GM18867 (cell line): ENCODE measurements at regions not wholly inside any gene's neighbourhood (a gene's known extent, or its start where the extent isn't known, plus 50 kb on each side); places are given as distances from the start of the nearest gene placed in this dataset.
A peak's percentile ranks its signal among the peaks of the same experiment; 100 is the strongest.

Source experiments
- ATAC-seq: cut with Tn5 transposase; IDR thresholded peaks from one replicate; pipeline ENCODE4 v1.9.1; 2021; ENCODE audit warnings: mild to moderate bottlenecking, moderate library complexity; ENCODE audit not compliant: unreplicated experiment

DNA sequence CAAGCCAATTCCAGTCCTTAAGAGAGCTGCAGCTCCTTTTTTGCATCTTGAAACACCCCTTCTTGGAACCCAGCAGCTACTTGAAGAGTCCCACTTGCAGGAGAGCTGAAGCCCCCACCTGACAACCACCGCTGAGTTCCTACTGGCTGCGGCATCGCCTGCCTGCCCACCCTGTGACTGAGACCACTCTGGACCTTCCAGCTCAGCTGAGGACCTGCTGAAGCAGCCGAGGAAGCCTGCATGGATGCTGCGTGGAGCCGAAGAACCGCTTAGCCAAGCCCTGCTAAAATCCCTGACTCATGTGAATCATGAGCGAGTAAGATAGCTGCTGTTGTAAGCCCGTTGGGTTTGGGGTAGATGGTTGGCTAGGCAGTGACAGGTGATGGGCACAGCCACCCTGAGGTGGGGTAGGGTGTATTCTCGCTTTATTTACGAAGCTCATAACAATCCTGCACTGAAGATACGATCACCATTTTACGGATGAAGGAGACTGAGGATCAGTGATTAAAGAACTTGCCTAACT is 78.4 kb downstream of the INHBB start:
- no peak for ATAC-seq

- no peak for ATAC-seq
Observed at GRCh38 chr2:120425014-120425413, 79.1 kb downstream of the INHBB start.

DNA sequence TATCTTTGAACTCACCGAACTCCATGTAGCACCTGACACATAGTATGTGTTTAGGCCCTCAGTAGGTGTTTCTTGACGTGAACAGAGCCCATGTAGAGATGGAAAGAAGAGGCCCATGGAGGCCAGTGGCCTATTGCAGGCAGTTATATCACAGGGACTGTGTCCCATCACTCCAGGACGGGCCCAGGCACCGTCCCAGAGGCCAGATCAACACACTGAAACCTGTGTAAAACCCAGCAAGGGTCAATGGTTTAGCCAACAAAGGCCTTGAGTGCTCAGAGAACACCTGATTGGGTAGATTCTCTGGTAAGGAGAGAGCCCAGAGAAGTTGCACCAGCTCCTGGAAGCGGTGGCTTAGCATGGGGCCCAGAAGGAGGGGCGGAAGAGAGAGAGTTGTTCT is 82.8 kb downstream of the INHBB start:
- ATAC-seq, result no peak

- ATAC-seq, result no peak
Observed at GRCh38 chr2:120429586-120430500, 83.9 kb downstream of the INHBB start.

DNA sequence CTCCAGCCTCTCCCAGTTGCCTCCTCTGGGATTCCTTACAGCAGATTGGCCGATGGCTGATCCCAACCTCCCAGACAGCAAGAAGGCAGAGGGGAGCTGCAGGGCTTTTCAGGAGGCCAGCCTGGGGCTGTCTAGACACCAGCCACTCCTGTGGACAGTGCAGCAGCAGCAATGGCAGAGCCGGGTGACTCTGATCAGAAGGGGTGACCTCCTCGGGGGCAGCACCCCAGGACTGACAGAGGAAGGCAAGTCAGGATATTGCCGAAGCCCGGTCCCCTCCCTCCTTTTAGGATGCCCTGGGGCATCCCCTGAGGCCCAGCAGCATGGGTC is 84.5 kb downstream of the INHBB start:
- no peak for ATAC-seq

GRCh38 chr2:120430957-120431356 is 85.0 kb downstream of the INHBB start:
- ATAC-seq, result no peak

GRCh38 chr2:120431386-120432292 is 85.7 kb downstream of the INHBB start:
- ATAC-seq, result no peak

- no peak for ATAC-seq
Observed at GRCh38 chr2:120432293-120432975, 86.5 kb downstream of the INHBB start.

GRCh38 chr2:120432976-120433815 is 87.3 kb downstream of the INHBB start:
- no peak for ATAC-seq

- ATAC-seq, result no peak
Observed at GRCh38 chr2:120433816-120434290, 87.9 kb downstream of the INHBB start.

DNA sequence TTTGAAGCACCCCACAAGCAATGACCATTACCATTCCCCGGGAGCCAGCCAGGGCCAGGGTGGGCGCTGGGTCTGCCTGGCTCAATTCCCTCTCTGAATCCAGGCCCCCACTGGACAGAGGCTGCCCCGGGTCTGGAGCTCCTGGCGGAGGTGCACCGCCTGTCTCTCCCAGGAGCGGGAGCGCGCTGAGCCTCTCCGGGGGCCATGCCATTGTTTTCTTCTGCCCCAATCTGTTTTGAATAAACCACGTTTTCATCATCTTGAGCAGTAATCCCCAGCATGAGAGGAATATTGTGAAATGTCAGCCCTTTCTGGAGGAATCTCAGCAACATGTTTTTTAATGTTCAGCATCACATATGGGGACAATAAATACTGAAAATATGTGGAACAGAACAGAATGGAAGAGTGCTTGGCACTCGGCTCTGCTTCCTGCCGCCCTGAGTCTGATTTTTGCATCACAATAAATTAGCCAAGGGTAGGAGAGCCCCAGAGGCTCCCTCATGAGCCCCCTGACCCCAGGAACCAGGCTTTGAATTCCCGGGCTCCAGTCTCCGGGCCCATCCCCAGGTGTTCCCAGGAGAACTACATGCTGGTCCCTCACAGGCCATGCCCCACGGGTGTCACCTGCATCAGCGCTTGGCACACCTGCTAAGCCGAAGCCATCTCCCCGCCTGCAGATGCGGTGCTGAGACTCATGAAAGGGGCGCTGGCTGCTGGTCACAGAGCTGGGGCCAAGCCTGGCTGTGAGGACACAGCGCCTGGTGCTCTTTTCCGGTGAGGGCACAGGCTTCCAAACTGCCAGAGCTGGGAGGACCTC is 88.8 kb downstream of the INHBB start:
- ATAC-seq, result no peak

DNA sequence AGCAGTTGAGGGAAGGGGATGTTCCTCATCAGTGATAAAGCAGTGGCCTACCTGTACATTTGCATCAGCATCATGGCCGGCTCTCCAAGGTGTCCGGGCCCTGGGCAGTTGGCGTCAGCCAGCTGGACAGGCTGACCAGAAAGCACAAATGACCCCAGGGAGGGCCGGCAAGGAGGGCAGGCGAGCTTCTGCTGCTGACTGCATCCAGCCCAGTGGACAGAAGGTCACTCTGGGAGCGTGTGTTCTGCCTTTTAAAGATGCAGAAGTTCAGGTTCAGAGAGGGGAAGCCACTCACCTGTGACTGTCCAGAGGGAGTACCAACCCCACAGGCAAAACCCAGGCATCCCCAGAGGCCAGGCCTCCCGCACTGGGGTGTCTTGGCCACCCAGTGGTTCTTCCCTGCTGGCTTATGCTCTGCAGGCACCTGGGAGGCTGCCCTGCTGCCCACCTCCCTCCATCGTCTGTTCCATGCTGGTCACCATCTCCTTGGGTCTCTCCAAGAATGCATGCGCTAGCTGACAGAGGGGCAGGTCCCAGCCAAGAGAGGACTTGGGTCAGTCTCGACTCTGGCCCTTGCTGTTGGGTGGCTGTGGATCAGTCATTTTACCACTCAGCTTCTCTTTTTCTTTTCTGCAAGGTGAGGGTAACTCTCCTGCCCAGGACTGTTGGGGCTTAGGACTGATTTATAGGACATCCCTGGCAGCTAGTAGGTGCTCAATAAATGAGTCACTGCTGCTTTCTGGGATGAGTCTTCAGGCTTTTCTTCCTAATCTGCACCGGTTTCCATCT is 89.9 kb downstream of the INHBB start:
- ATAC-seq, result no peak

GRCh38 chr2:120436460-120436739 is 90.5 kb downstream of the INHBB start:
- no peak for ATAC-seq

GRCh38 chr2:120436885-120437603 is 91.1 kb downstream of the INHBB start:
- ATAC-seq, result peak; percentile 54

DNA sequence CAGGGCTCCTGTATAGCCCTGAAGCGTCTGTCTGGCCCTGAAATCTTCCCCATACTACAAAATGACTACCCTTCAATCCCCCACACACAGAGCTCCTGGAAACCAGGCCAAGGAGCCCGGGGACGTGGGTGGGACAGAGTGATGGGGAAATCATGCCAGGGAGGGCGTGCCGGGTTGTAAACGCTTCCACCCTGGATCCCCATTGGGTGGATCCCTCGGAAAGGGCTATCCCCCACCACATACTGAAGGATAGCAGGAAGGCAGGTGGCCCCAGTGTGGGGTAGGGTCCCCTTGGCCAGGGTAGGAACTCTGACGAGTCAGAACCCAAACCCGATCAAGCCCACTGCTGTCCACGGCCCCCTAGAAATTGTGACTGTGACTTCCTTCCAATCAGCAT is 91.7 kb downstream of the INHBB start:
- ATAC-seq, result no peak

- ATAC-seq, result no peak
Observed at GRCh38 chr2:120438301-120439066, 92.5 kb downstream of the INHBB start.

DNA sequence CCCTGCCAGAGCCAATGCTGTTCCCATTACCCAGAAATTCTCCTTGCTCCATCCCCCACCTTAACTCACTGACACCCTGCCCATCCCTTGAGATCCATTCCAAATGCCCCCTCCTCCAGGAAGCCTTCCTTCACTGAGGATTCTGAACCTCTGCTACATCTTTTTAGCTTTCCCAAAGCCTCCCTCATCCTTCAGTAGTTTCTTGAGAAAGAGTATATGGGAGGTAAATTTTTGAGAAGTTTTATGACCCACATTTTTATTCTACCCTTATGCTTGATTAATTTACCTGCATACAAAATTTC is 93.1 kb downstream of the INHBB start:
- no peak for ATAC-seq
